ENCODE measurements at regions not wholly inside any gene's neighbourhood (a gene's known extent, or its start where the extent isn't known, plus 50 kb on each side); places are given as distances from the start of the nearest gene placed in this dataset.
"Not testable (repeated sequence)": the region's sequence is repeated elsewhere in the genome, so short reads cannot be mapped to it uniquely, and the experiment has no call there.

- DNase-seq: no peak
- H3K36me3 Mint-ChIP-seq (ENCODE audit: low read depth): no peaks in the 10 kb centered on the region
- POLR2A ChIA-PET: no interaction called here
- H3K4me3 Mint-ChIP-seq: no peak overlapping the region
- no peaks in the 10 kb centered on the region for H3K9me3 Mint-ChIP-seq
- no peak overlapping the region for H3K27ac Mint-ChIP-seq
- H3K4me1 Mint-ChIP-seq: no peaks in the 10 kb centered on the region
- peaks cover 32% of the 10 kb centered on the region for H3K27me3 Mint-ChIP-seq
- CTCF ChIA-PET: no interaction called here
Observed at GRCh38 chr6:106745197-106745770, 115.9 kb downstream of the QRSL1 start.

GRCh38 chr6:106744781-106745180 lies 115.4 kb downstream of the QRSL1 start:
- ChIA-PET CTCF (no interaction called here), POLR2A (no interaction called here)
- no peaks in the 10 kb centered on the region for H3K36me3 Mint-ChIP-seq (ENCODE audit: low read depth)
- no peak overlapping the region for H3K27ac Mint-ChIP-seq
- no peak for DNase-seq
- H3K9me3 Mint-ChIP-seq: no peaks in the 10 kb centered on the region
- H3K4me1 Mint-ChIP-seq: no peaks in the 10 kb centered on the region
- H3K4me3 Mint-ChIP-seq: no peak overlapping the region
- peaks cover 32% of the 10 kb centered on the region for H3K27me3 Mint-ChIP-seq

- DNase-seq; CTCF ChIA-PET; H3K4me1 Mint-ChIP-seq; H3K9me3 Mint-ChIP-seq; POLR2A ChIA-PET; H3K36me3 Mint-ChIP-seq (ENCODE audit: low read depth); H3K4me3 Mint-ChIP-seq; H3K27ac Mint-ChIP-seq: not testable (repeated sequence)
- H3K27me3 Mint-ChIP-seq: peaks cover 32% of the 10 kb centered on the region
Observed at GRCh38 chr6:106744029-106744428, 114.7 kb downstream of the QRSL1 start.

GRCh38 chr6:106743612-106744011 lies 114.2 kb downstream of the QRSL1 start:
- Mint-ChIP-seq H3K4me1 (no peaks in the 10 kb centered on the region), H3K36me3 (ENCODE audit: low read depth) (no peaks in the 10 kb centered on the region), H3K27ac (no peak overlapping the region), H3K4me3 (no peak overlapping the region), H3K27me3 (peaks cover 28% of the 10 kb centered on the region), H3K9me3 (no peaks in the 10 kb centered on the region)
- CTCF ChIA-PET: no interaction called here
- DNase-seq: no peak
- POLR2A ChIA-PET: no interaction called here

- DNase-seq: no peak
- Mint-ChIP-seq H3K36me3 (ENCODE audit: low read depth) (no peaks in the 10 kb centered on the region), H3K27me3 (peaks cover 16% of the 10 kb centered on the region), H3K27ac (no peak overlapping the region), H3K4me1 (no peaks in the 10 kb centered on the region), H3K9me3 (no peaks in the 10 kb centered on the region), H3K4me3 (no peak overlapping the region)
- ChIA-PET CTCF (no interaction called here), POLR2A (no interaction called here)
Observed at GRCh38 chr6:106740287-106740686, 110.9 kb downstream of the QRSL1 start.

- Mint-ChIP-seq H3K4me3 (no peak overlapping the region), H3K27me3 (peaks cover 14% of the 10 kb centered on the region), H3K36me3 (ENCODE audit: low read depth) (no peaks in the 10 kb centered on the region), H3K27ac (no peak overlapping the region), H3K9me3 (no peaks in the 10 kb centered on the region), H3K4me1 (no peaks in the 10 kb centered on the region)
- ChIA-PET CTCF (no interaction called here), POLR2A (no interaction called here)
- no peak for DNase-seq
Observed at GRCh38 chr6:106739387-106739786, 110.0 kb downstream of the QRSL1 start.

GRCh38 chr6:106736502-106736901 lies 107.1 kb downstream of the QRSL1 start:
- ChIA-PET CTCF (no interaction called here), POLR2A (no interaction called here)
- Mint-ChIP-seq H3K4me3 (no peak overlapping the region), H3K4me1 (no peaks in the 10 kb centered on the region), H3K27ac (no peak overlapping the region), H3K9me3 (no peaks in the 10 kb centered on the region), H3K36me3 (ENCODE audit: low read depth) (no peaks in the 10 kb centered on the region), H3K27me3 (peaks cover 18% of the 10 kb centered on the region)
- no peak for DNase-seq

- ChIA-PET POLR2A (no interaction called here), CTCF (no interaction called here)
- H3K4me3 Mint-ChIP-seq: no peak overlapping the region
- H3K27me3 Mint-ChIP-seq: peaks cover 21% of the 10 kb centered on the region
- no peak overlapping the region for H3K27ac Mint-ChIP-seq
- DNase-seq: no peak
- H3K9me3 Mint-ChIP-seq: no peaks in the 10 kb centered on the region
- no peaks in the 10 kb centered on the region for H3K36me3 Mint-ChIP-seq (ENCODE audit: low read depth)
- no peaks in the 10 kb centered on the region for H3K4me1 Mint-ChIP-seq
Observed at GRCh38 chr6:106735828-106736227, 106.5 kb downstream of the QRSL1 start.

- peaks cover 21% of the 10 kb centered on the region for H3K27me3 Mint-ChIP-seq
- DNase-seq: no peak
- no peaks in the 10 kb centered on the region for H3K4me1 Mint-ChIP-seq
- no peak overlapping the region for H3K27ac Mint-ChIP-seq
- H3K36me3 Mint-ChIP-seq (ENCODE audit: low read depth): no peaks in the 10 kb centered on the region
- H3K9me3 Mint-ChIP-seq: no peaks in the 10 kb centered on the region
- ChIA-PET CTCF (no interaction called here), POLR2A (no interaction called here)
- H3K4me3 Mint-ChIP-seq: no peak overlapping the region
Observed at GRCh38 chr6:106735136-106735633, 105.8 kb downstream of the QRSL1 start.

GRCh38 chr6:106733386-106733785 lies 104.0 kb downstream of the QRSL1 start:
- CTCF ChIA-PET: interaction anchor here (0.5 kb wide), 1 partner anchor 57 kb away, joined by 3 read pairs; no protein-coding TSS in a partner anchor
- POLR2A ChIA-PET: no interaction called here
- Mint-ChIP-seq H3K4me3 (no peak overlapping the region), H3K27me3 (peaks cover 21% of the 10 kb centered on the region), H3K4me1 (no peaks in the 10 kb centered on the region), H3K27ac (no peak overlapping the region), H3K36me3 (ENCODE audit: low read depth) (no peaks in the 10 kb centered on the region), H3K9me3 (no peaks in the 10 kb centered on the region)
- no peak for DNase-seq

GRCh38 chr6:106732376-106732940 lies 103.1 kb downstream of the QRSL1 start:
- Mint-ChIP-seq H3K36me3 (ENCODE audit: low read depth) (no peaks in the 10 kb centered on the region), H3K9me3 (no peaks in the 10 kb centered on the region), H3K27ac (no peak overlapping the region), H3K27me3 (peaks cover 17% of the 10 kb centered on the region), H3K4me3 (no peak overlapping the region), H3K4me1 (no peaks in the 10 kb centered on the region)
- ChIA-PET CTCF (no interaction called here), POLR2A (no interaction called here)
- no peak for DNase-seq

- Mint-ChIP-seq H3K27ac (no peak overlapping the region), H3K9me3 (no peaks in the 10 kb centered on the region), H3K36me3 (ENCODE audit: low read depth) (no peaks in the 10 kb centered on the region), H3K27me3 (peaks cover 17% of the 10 kb centered on the region), H3K4me1 (no peaks in the 10 kb centered on the region), H3K4me3 (no peak overlapping the region)
- ChIA-PET POLR2A (no interaction called here), CTCF (no interaction called here)
- no peak for DNase-seq
Observed at GRCh38 chr6:106731843-106732160, 102.4 kb downstream of the QRSL1 start.

GRCh38 chr6:106731144-106731842 lies 101.9 kb downstream of the QRSL1 start:
- Mint-ChIP-seq H3K27me3 (peaks cover 17% of the 10 kb centered on the region), H3K27ac (no peak overlapping the region), H3K9me3 (no peaks in the 10 kb centered on the region), H3K4me3 (no peak overlapping the region), H3K36me3 (ENCODE audit: low read depth) (no peaks in the 10 kb centered on the region), H3K4me1 (no peaks in the 10 kb centered on the region)
- ChIA-PET CTCF (no interaction called here), POLR2A (no interaction called here)
- no peak for DNase-seq

- no peak overlapping the region for H3K27ac Mint-ChIP-seq
- no peak for DNase-seq
- no peaks in the 10 kb centered on the region for H3K9me3 Mint-ChIP-seq
- POLR2A ChIA-PET: no interaction called here
- H3K4me3 Mint-ChIP-seq: no peak overlapping the region
- H3K4me1 Mint-ChIP-seq: no peaks in the 10 kb centered on the region
- CTCF ChIA-PET: no interaction called here
- no peaks in the 10 kb centered on the region for H3K36me3 Mint-ChIP-seq (ENCODE audit: low read depth)
- H3K27me3 Mint-ChIP-seq: peaks cover 17% of the 10 kb centered on the region
Observed at GRCh38 chr6:106730718-106731117, 101.3 kb downstream of the QRSL1 start.
